Left ventricle myocardium inferior (tissue), 1 donor: ENCODE measurements at regions not wholly inside any gene's neighbourhood (a gene's known extent, or its start where the extent isn't known, plus 50 kb on each side); places are given as distances from the start of the nearest gene placed in this dataset.

ENCODE experiments used
- DNase-seq: peaks from one replicate; pipeline ENCODE4 v3.0.0-alpha.2; 2020
- H3K27ac ChIP-seq: fragments of 200-600 bp; replicated peaks from 2 replicates; pipeline ENCODE4 v1.8.0; 2021
- H3K27me3 ChIP-seq: fragments of 200-600 bp; 2 replicates; pipeline ENCODE4 v1.8.0; 2021; ENCODE audit warnings: low read depth
- H3K36me3 ChIP-seq: fragments of 200-600 bp; 2 replicates; pipeline ENCODE4 v1.8.0; 2021
- H3K4me1 ChIP-seq: fragments of 200-600 bp; 2 replicates; pipeline ENCODE4 v1.8.0; 2021
- H3K4me3 ChIP-seq: fragments of 200-600 bp; 2 replicates; pipeline ENCODE4 v1.8.0; 2021; ENCODE audit warnings: mild to moderate bottlenecking, moderate library complexity
- H3K9me3 ChIP-seq: fragments of 200-600 bp; replicated peaks from 2 replicates; pipeline ENCODE4 v1.8.0; 2021
- CTCF ChIP-seq: fragments of 200-600 bp; IDR thresholded peaks from 2 replicates; pipeline ENCODE4 v1.8.0; 2021; ENCODE audit warnings: antibody characterized with exemption, mild to moderate bottlenecking, borderline replicate concordance
- intact Hi-C: fragments of 100-400 bp; cut with micrococcal nuclease; formaldehyde crosslinking; loops from one replicate; pipeline ENCODE4 v1.11.0; 2022
- donor health status: DM: no; HTN: yes; CAD: no; lungs with severe emphysema.

- Histone ChIP-seq H3K27ac (no peak overlapping the region), H3K4me3 (no peak overlapping the region), H3K4me1 (no peaks in the 10 kb centered on the region), H3K36me3 (no peaks in the 10 kb centered on the region), H3K27me3 (no peaks in the 10 kb centered on the region), H3K9me3 (no peaks in the 10 kb centered on the region)
- intact Hi-C loops: no loop called here
- DNase-seq: no peak
- TF ChIP-seq CTCF: no peak
Measured at GRCh38 chr3:8143186-8143585, 358.4 kb upstream of the LMCD1 start.

GRCh38 chr3:8145661-8146060, 356.0 kb upstream of the LMCD1 start:
- no peak overlapping the region for H3K27ac ChIP-seq
- H3K4me3 ChIP-seq: no peak overlapping the region
- H3K36me3 ChIP-seq: no peaks in the 10 kb centered on the region
- intact Hi-C loops: no loop called here
- no peak for TF ChIP-seq CTCF
- DNase-seq: no peak
- no peaks in the 10 kb centered on the region for H3K27me3 ChIP-seq
- no peaks in the 10 kb centered on the region for H3K9me3 ChIP-seq
- H3K4me1 ChIP-seq: no peaks in the 10 kb centered on the region

- Histone ChIP-seq H3K27ac (no peak overlapping the region), H3K9me3 (no peaks in the 10 kb centered on the region), H3K4me1 (no peaks in the 10 kb centered on the region), H3K4me3 (no peak overlapping the region), H3K27me3 (no peaks in the 10 kb centered on the region), H3K36me3 (no peaks in the 10 kb centered on the region)
- DNase-seq: no peak
- no peak for TF ChIP-seq CTCF
- intact Hi-C loops: no loop called here
Measured at GRCh38 chr3:8147711-8148110, 353.9 kb upstream of the LMCD1 start.

- H3K27ac ChIP-seq: no peak overlapping the region
- H3K4me1 ChIP-seq: no peaks in the 10 kb centered on the region
- no peaks in the 10 kb centered on the region for H3K9me3 ChIP-seq
- H3K27me3 ChIP-seq: no peaks in the 10 kb centered on the region
- no peaks in the 10 kb centered on the region for H3K36me3 ChIP-seq
- no peak for DNase-seq
- no peak for TF ChIP-seq CTCF
- intact Hi-C loops: no loop called here
- no peak overlapping the region for H3K4me3 ChIP-seq
Measured at GRCh38 chr3:8152821-8153418, 348.7 kb upstream of the LMCD1 start.

GRCh38 chr3:8153800-8154199, 347.8 kb upstream of the LMCD1 start:
- Histone ChIP-seq H3K27ac (no peak overlapping the region), H3K4me3 (no peak overlapping the region), H3K27me3 (no peaks in the 10 kb centered on the region), H3K9me3 (no peaks in the 10 kb centered on the region), H3K4me1 (no peaks in the 10 kb centered on the region), H3K36me3 (no peaks in the 10 kb centered on the region)
- intact Hi-C loops: no loop called here
- TF ChIP-seq CTCF: no peak
- no peak for DNase-seq
